ENCODE measurements at regions not wholly inside any gene's neighbourhood (a gene's known extent, or its start where the extent isn't known, plus 50 kb on each side); places are given as distances from the start of the nearest gene placed in this dataset.

- Histone ChIP-seq H3K27me3 (no peaks in the 10 kb centered on the region), H3K4me3 (no peak overlapping the region), H3K9me3 (no peaks in the 10 kb centered on the region), H3K27ac (peak overlapping the region in 2 of 4 donors; percentile 33 to 54), H3K36me3 (no peaks in the 10 kb centered on the region), H3K4me1 (peaks cover 0 to 70% (median 25%) of the 10 kb centered on the region in 3 donors)
- 25 to 50% methylated on average over 2 to 7 of the region's 7 CpGs for WGBS, 2 donors (ENCODE audit: low coverage in 1 of 2)
- TF ChIP-seq POLR2AphosphoS5 (IDR thresholded peaks at IDR 0.05), result no peak
- no peak for TF ChIP-seq EP300 (IDR thresholded peaks at IDR 0.05)
- no peak for TF ChIP-seq CTCF (IDR thresholded peaks at IDR 0.05)
- TF ChIP-seq POLR2A (IDR thresholded peaks at IDR 0.05), result no peak
- no peak for ATAC-seq
Observed at GRCh38 chr3:72275331-72275751, 490.4 kb upstream of the PROK2 start.

GRCh38 chr3:72274493-72275330 lies 489.8 kb upstream of the PROK2 start:
- no peaks in the 10 kb centered on the region for H3K36me3 ChIP-seq
- ATAC-seq, result peak; percentile 41
- peaks cover 0 to 70% (median 29%) of the 10 kb centered on the region in 3 donors for H3K4me1 ChIP-seq
- WGBS, 2 donors (ENCODE audit: low coverage in 1 of 2), result 41 to 48% methylated on average over 5 to 6 of the region's 12 CpGs
- H3K27me3 ChIP-seq, result no peaks in the 10 kb centered on the region
- H3K9me3 ChIP-seq, result no peaks in the 10 kb centered on the region
- no peak overlapping the region for H3K4me3 ChIP-seq
- TF ChIP-seq POLR2AphosphoS5 (IDR thresholded peaks at IDR 0.05), result peak; percentile 71
- no peak for TF ChIP-seq EP300 (IDR thresholded peaks at IDR 0.05)
- TF ChIP-seq CTCF (IDR thresholded peaks at IDR 0.05), result no peak
- TF ChIP-seq POLR2A (IDR thresholded peaks at IDR 0.05), result no peak
- H3K27ac ChIP-seq, result peak overlapping the region; percentile 15 to 56 (median 44)

DNA sequence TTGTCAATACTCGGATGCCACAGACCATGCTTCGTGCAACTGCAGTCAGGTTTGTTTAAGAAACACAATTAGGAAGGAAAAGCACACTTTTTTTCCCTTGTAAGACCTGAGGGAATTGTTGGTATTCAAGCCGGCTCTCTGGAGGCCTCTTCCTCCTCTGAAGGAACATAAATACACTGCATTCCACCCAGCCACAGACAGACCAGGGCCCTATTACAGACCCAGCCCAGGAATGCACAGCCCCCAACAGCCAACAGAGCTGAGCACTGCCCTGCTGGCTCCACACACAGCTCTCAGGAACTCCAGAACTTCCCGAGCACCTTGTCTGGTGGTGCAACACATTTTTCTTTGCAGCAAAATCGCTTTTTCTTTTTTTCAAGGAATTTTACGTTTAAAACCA lies 488.7 kb upstream of the PROK2 start:
- Histone ChIP-seq H3K9me3 (no peaks in the 10 kb centered on the region), H3K27me3 (no peaks in the 10 kb centered on the region), H3K27ac (no peak overlapping the region), H3K36me3 (no peaks in the 10 kb centered on the region), H3K4me3 (no peak overlapping the region), H3K4me1 (peaks cover 0 to 69% (median 31%) of the 10 kb centered on the region in 3 donors)
- TF ChIP-seq POLR2A (IDR thresholded peaks at IDR 0.05) (no peak), CTCF (IDR thresholded peaks at IDR 0.05) (no peak), EP300 (IDR thresholded peaks at IDR 0.05) (no peak), POLR2AphosphoS5 (IDR thresholded peaks at IDR 0.05) (no peak)
- ATAC-seq, result no peak
- 70 to 87% methylated on average over 5 to 6 of the region's 6 CpGs for WGBS, 2 donors (ENCODE audit: low coverage in 1 of 2)

DNA sequence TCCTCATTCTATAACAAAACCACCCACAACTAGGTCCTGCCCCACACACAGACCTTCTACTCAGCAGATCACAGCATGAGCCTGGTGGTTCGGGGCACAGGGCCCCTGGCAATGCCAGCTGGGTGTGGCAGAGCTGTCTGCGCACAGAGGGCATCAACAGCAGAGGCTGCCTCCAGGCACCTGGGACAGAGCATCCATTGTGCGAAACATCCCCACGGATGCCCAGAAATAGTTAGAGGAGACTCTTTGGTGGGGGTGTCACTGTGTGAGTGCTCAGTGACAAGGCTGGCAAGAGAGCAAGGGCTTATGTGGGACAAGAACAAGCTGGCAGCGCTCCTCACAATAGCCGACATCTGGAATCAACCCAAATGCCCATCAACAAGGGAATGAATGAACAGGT lies 487.4 kb upstream of the PROK2 start:
- no peaks in the 10 kb centered on the region for H3K9me3 ChIP-seq
- H3K4me3 ChIP-seq, result no peak overlapping the region
- no peaks in the 10 kb centered on the region for H3K36me3 ChIP-seq
- TF ChIP-seq POLR2AphosphoS5 (IDR thresholded peaks at IDR 0.05) (no peak), CTCF (IDR thresholded peaks at IDR 0.05) (no peak), EP300 (IDR thresholded peaks at IDR 0.05) (no peak), POLR2A (IDR thresholded peaks at IDR 0.05) (no peak)
- whole genome bisulfite sequencing, 2 donors (ENCODE audit: low coverage in 1 of 2), result 94% methylated on average over 2 to 4 of the region's 6 CpGs
- no peaks in the 10 kb centered on the region for H3K27me3 ChIP-seq
- peaks cover 0 to 61% (median 31%) of the 10 kb centered on the region in 3 donors for H3K4me1 ChIP-seq
- no peak for ATAC-seq
- H3K27ac ChIP-seq, result no peak overlapping the region

DNA sequence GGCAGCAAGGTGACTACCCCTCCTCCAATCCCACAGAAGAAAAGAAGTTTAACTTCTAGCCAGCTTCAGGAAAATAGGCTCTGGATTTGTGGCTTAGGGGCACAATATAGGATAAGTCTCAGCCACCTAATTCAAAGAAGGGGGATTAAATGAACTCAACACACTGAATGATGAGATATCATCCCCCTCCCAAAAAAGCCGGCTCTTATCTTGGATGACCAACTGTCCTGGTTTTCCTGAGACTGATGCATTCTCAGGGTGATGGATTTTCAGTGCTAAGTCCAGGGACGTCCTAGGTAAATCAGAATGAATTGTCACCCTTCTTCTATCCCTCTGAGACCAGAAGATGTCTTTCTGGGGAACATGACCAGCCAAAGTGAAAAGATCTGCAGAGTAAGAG lies 487.0 kb upstream of the PROK2 start:
- Histone ChIP-seq H3K4me3 (no peak overlapping the region), H3K36me3 (no peaks in the 10 kb centered on the region), H3K27ac (no peak overlapping the region), H3K4me1 (peaks cover 0 to 61% (median 31%) of the 10 kb centered on the region in 3 donors), H3K9me3 (no peaks in the 10 kb centered on the region), H3K27me3 (no peaks in the 10 kb centered on the region)
- 79 to 100% methylated on average over 2 of the region's 2 CpGs for WGBS, 2 donors (ENCODE audit: low coverage in 1 of 2)
- TF ChIP-seq POLR2A (IDR thresholded peaks at IDR 0.05) (no peak), EP300 (IDR thresholded peaks at IDR 0.05) (no peak), CTCF (IDR thresholded peaks at IDR 0.05) (no peak), POLR2AphosphoS5 (IDR thresholded peaks at IDR 0.05) (no peak)
- ATAC-seq, result no peak

Data from gastroesophageal sphincter (tissue), 4 donors.